MM.1S (cell line): ENCODE measurements at regions not wholly inside any gene's neighbourhood (a gene's known extent, or its start where the extent isn't known, plus 50 kb on each side); places are given as distances from the start of the nearest gene placed in this dataset.
"Not testable (repeated sequence)": the region's sequence is repeated elsewhere in the genome, so short reads cannot be mapped to it uniquely, and the experiment has no call there.

Source experiments
- EZH2 ChIP-seq: fragments of 300-600 bp; sonication (generic); optimal IDR thresholded peaks from 2 replicates; pipeline ENCODE3; 2017; ENCODE audit warnings: low read depth, mild to moderate bottlenecking, antibody characterized with exemption, low read length, mixed read lengths
- EZH2phosphoT487 ChIP-seq: fragments of 300-600 bp; sonication (generic); IDR thresholded peaks from 2 replicates; pipeline ENCODE4 v1.6.1; 2018; ENCODE audit warnings: antibody characterized with exemption, low read length

GRCh38 chr10:30163410-30163809 lies 104.0 kb upstream of the JCAD start:
- not testable (repeated sequence) for TF ChIP-seq EZH2, EZH2phosphoT487
